ENCODE measurements at regions not wholly inside any gene's neighbourhood (a gene's known extent, or its start where the extent isn't known, plus 50 kb on each side); places are given as distances from the start of the nearest gene placed in this dataset.

GRCh38 chr13:57918913-57919312 lies 287.4 kb downstream of the PCDH17 start:
- no peak for DNase-seq

GRCh38 chr13:57925250-57925649 lies 293.7 kb downstream of the PCDH17 start:
- peak; percentile 15 to 34 for DNase-seq

- DNase-seq: peak; percentile 1 to 15
These were observed 294.2 kb downstream of the PCDH17 start for GRCh38 chr13:57925751-57926150.

- DNase-seq: no peak
These were observed 300.5 kb downstream of the PCDH17 start for GRCh38 chr13:57932061-57932460.

GRCh38 chr13:57933606-57934005 lies 302.1 kb downstream of the PCDH17 start:
- DNase-seq: no peak

- no peak for DNase-seq
These were observed 304.4 kb downstream of the PCDH17 start for GRCh38 chr13:57935965-57936364.

GRCh38 chr13:57946361-57946760 lies 314.8 kb downstream of the PCDH17 start:
- no peak for DNase-seq

- no peak for DNase-seq
These were observed 317.3 kb downstream of the PCDH17 start for GRCh38 chr13:57948884-57949283.

GRCh38 chr13:57969951-57970350 lies 338.4 kb downstream of the PCDH17 start:
- no peak for DNase-seq

- DNase-seq: no peak
These were observed 338.9 kb downstream of the PCDH17 start for GRCh38 chr13:57970404-57970803.

GRCh38 chr13:57982782-57983181 lies 351.2 kb downstream of the PCDH17 start:
- DNase-seq: no peak

GRCh38 chr13:57988276-57988675 lies 356.7 kb downstream of the PCDH17 start:
- DNase-seq: no peak

- DNase-seq: no peak
These were observed 359.5 kb downstream of the PCDH17 start for GRCh38 chr13:57991041-57991440.

- no peak for DNase-seq
These were observed 360.9 kb downstream of the PCDH17 start for GRCh38 chr13:57992416-57992815.

- DNase-seq: no peak
These were observed 365.2 kb downstream of the PCDH17 start for GRCh38 chr13:57996717-57997116.

- no peak for DNase-seq
These were observed 373.2 kb downstream of the PCDH17 start for GRCh38 chr13:58004751-58005150.

- DNase-seq: no peak
These were observed 386.5 kb downstream of the PCDH17 start for GRCh38 chr13:58018020-58018419.

- peak; percentile 43 to 88 for DNase-seq
These were observed 387.3 kb downstream of the PCDH17 start for GRCh38 chr13:58018865-58019264.

GRCh38 chr13:58024103-58024502 lies 392.6 kb downstream of the PCDH17 start:
- DNase-seq: no peak

GRCh38 chr13:58025821-58026220 lies 394.3 kb downstream of the PCDH17 start:
- DNase-seq: no peak

- DNase-seq: peak; percentile 16 to 70
These were observed 401.3 kb downstream of the PCDH17 start for GRCh38 chr13:58032676-58033460.

GRCh38 chr13:58043971-58044370 lies 412.4 kb downstream of the PCDH17 start:
- DNase-seq: no peak

GRCh38 chr13:58048670-58049069 lies 417.1 kb downstream of the PCDH17 start:
- DNase-seq: no peak

GRCh38 chr13:58051396-58051795 lies 419.9 kb downstream of the PCDH17 start:
- no peak for DNase-seq

- no peak for DNase-seq
These were observed 420.3 kb downstream of the PCDH17 start for GRCh38 chr13:58051807-58052375.
